NB4 (cell line): ENCODE measurements at regions not wholly inside any gene's neighbourhood (a gene's known extent, or its start where the extent isn't known, plus 50 kb on each side); places are given as distances from the start of the nearest gene placed in this dataset.

Experiments
- CTCF ChIP-seq: IDR thresholded peaks from one replicate; pipeline ENCODE4 v1.5.1; 2012; ENCODE audit warnings: low read depth, low read length
- POLR2A ChIP-seq: IDR thresholded peaks from 2 replicates; pipeline ENCODE4 v1.6.1; 2011; ENCODE audit warnings: mild to moderate bottlenecking; ENCODE audit not compliant: insufficient read length; ENCODE audit errors: extremely low read depth

GRCh38 chr4:137446071-137446470 is 86.2 kb downstream of the PCDH18 start:
- no peak for TF ChIP-seq POLR2A
- no peak for TF ChIP-seq CTCF
